LHCN-M2 (cell line): ENCODE measurements at regions not wholly inside any gene's neighbourhood (a gene's known extent, or its start where the extent isn't known, plus 50 kb on each side); places are given as distances from the start of the nearest gene placed in this dataset.
A peak's percentile ranks its signal among the peaks of the same experiment; 100 is the strongest.
"Not testable (repeated sequence)": the region's sequence is repeated elsewhere in the genome, so short reads cannot be mapped to it uniquely, and the experiment has no call there.

Experiments used
- DNase-seq: peaks from one replicate; pipeline ENCODE4 v3.0.0-alpha.2; 2012; ENCODE audit warnings: low read depth

DNA sequence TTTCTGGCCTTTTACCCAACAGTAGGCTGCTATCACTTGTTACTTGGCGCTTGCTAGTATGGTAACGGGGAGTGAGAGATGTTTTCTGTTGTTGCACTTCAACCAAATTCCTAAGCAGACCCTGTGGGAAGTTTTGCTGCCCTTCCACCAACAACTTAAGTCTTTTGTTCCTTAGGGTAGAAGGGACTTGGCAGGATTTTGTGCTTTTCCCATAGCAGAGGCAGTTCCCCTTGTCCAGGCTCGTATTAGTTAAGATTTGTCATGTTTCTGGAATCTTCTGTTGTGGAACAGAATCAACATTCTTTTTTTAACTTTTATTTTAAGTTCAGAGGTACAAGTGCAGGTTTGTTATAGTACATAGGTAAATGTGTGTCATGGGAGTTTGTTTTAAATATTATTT is 73.2 kb upstream of the SGIP1 start:
- DNase-seq: no peak

DNA sequence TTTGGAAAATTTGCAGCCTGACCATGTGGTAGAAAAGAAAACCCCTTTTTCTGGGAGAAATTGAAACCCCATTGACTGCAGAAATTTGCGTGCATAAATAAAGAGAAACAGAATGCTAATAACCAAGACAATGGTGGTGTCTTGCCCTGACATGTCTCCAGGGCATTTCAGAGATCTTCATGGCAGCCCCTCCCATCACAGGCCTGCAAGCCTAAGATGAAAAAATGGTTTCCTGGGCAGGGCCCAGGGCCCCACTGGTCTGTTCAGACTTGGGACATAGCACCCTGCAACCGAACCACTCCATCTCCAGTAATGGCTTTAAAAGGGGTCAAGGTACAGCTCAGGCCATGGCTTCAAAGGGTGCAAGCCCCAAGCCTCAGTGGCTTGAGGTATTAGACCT is 71.6 kb upstream of the SGIP1 start:
- no peak for DNase-seq

- DNase-seq: peak; percentile 68
These were observed 69.6 kb upstream of the SGIP1 start for GRCh38 chr1:66464351-66464750.

DNA sequence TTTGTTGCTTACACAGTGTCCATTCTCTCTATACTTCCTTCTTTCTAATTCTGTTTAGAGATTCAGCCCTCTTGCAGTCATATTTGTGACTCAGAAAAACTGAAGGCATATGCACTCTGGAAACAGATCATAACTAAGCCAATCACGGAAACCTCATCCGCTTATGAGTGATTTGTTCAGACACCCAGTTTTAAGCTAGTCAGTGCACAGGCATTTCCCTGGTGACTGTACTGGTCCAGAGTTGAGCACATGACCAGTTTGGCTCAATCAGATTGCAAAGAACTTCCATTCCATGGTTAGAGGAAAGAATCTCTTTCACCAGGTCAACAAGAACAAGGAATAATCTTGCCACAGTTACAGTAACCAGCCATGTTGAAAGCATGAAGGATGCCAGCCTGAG is 69.2 kb upstream of the SGIP1 start:
- DNase-seq: peak; percentile 99

DNA sequence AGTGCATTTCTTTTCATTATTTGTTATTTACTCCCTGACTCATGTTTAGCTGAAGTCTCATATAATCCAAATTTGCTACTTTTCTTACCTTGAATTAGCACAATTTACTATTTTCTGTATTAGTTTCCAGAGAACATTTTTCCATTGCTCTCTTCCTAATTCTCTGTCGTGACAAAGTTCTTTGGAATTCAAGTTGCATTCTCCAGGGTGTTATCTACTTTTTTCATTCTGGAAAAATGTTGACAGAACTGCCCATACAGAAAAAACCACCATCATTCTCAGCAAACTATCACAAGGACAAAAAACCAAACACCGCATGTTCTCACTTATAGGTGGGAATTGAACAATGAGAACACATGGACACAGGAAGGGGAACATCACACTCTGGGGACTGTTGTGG is 67.3 kb upstream of the SGIP1 start:
- peak; percentile 72 for DNase-seq

- DNase-seq: no peak
These were observed 65.2 kb upstream of the SGIP1 start for GRCh38 chr1:66468722-66469121.

GRCh38 chr1:66475940-66476339 is 58.0 kb upstream of the SGIP1 start:
- DNase-seq: no peak

DNA sequence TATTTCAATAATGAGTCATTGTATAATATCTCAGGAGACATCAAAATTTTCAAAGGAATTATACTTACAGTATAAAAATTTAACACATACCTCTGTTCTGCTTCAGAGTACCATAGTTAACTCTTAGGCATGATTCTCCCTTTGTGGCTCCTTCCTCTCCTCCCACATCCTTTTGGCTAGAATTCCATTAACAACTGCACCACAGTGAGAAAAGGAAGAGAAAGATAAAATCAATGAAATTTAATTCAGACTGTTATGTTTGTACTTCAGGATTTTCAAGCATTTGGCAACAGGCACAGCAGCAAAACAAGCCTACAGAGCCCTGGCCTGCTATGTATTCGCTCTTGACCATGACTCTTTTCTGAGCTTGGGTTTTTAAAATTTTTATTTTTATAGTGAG is 57.2 kb upstream of the SGIP1 start:
- DNase-seq: peak; percentile 54

GRCh38 chr1:66478116-66478515 is 55.8 kb upstream of the SGIP1 start:
- peak; percentile 82 for DNase-seq

- DNase-seq: no peak
These were observed 53.8 kb upstream of the SGIP1 start for GRCh38 chr1:66480162-66480561.

DNA sequence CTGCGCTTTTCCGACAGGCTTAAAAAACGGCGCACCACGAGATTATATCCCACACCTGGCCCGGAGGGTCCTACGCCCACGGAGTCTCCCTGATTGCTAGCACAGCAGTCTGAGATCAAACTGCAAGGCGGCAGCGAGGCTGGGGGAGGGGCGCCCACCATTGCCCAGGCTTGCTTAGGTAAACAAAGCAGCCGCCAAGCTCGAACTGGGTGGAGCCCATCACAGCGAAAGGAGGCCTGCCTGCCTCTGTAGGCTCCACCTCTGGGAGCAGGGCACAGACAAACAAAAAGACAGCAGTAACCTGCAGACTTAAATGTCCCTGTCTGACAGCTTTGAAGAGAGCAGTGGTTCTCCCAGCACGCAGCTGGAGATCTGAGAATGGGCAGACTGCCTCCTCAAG is 52.7 kb upstream of the SGIP1 start:
- not testable (repeated sequence) for DNase-seq
